SU-DHL-6 (cell line): ENCODE measurements at regions not wholly inside any gene's neighbourhood (a gene's known extent, or its start where the extent isn't known, plus 50 kb on each side); places are given as distances from the start of the nearest gene placed in this dataset.
"Not testable (repeated sequence)": the region's sequence is repeated elsewhere in the genome, so short reads cannot be mapped to it uniquely, and the experiment has no call there.

Experiments
- H2AFZ ChIP-seq: fragments of 200-600 bp; sonication (generic); 2 replicates; pipeline ENCODE4 v1.6.1; 2014; ENCODE audit warnings: low read depth, mild to moderate bottlenecking, moderate library complexity, mixed read lengths, antibody characterized with exemption, low read length; ENCODE audit not compliant: severe bottlenecking
- H3F3A ChIP-seq: fragments of 200-600 bp; shearing (Covaris generic); 2 replicates; pipeline ENCODE4 v1.6.0; 2016; ENCODE audit warnings: antibody characterized with exemption, mild to moderate bottlenecking; ENCODE audit not compliant: insufficient read depth
- H3K27ac ChIP-seq: fragments of 200-600 bp; sonication (generic); 2 replicates; pipeline ENCODE4 v1.5.1; 2016; ENCODE audit warnings: low read depth, mild to moderate bottlenecking, low read length, moderate library complexity, mixed read lengths
- H3K27me3 ChIP-seq: fragments of 200-600 bp; sonication (generic), shearing (Covaris generic); 2 replicates; pipeline ENCODE4 v1.6.0; 2014; ENCODE audit warnings: mild to moderate bottlenecking, low read length
- H3K36me3 ChIP-seq: fragments of 200-600 bp; sonication (generic); 2 replicates; pipeline ENCODE4 v1.6.1; 2014; ENCODE audit warnings: mild to moderate bottlenecking, low read length, mixed read lengths
- H3K4me2 ChIP-seq: fragments of 300-600, 200-600 bp; shearing (Covaris generic), sonication (generic); 2 replicates; pipeline ENCODE4 v1.6.0; 2014; ENCODE audit warnings: low read length, low read depth, mild to moderate bottlenecking; ENCODE audit not compliant: poor library complexity, severe bottlenecking
- H3K4me3 ChIP-seq: fragments of 200-600 bp; sonication (generic); 2 replicates; pipeline ENCODE4 v1.5.1; 2014; ENCODE audit warnings: antibody characterized with exemption, low read length, mild to moderate bottlenecking, mixed read lengths; ENCODE audit not compliant: insufficient read depth, poor library complexity, severe bottlenecking
- H3K79me2 ChIP-seq: fragments of 200-600 bp; sonication (generic); 2 replicates; pipeline ENCODE4 v1.6.1; 2014; ENCODE audit warnings: mild to moderate bottlenecking, low read length, moderate library complexity; ENCODE audit not compliant: insufficient read depth
- H3K9ac ChIP-seq: fragments of 200-600 bp; sonication (generic); 2 replicates; pipeline ENCODE4 v1.7.0; 2014; ENCODE audit warnings: mild to moderate bottlenecking, low read length
- H3K9me2 ChIP-seq: fragments of 200-600 bp; sonication (generic); replicated peaks from 2 replicates; pipeline ENCODE4 v1.6.1; 2014; ENCODE audit warnings: low read length; ENCODE audit not compliant: insufficient read depth
- H3K9me3 ChIP-seq: fragments of 200-600 bp; sonication (generic); 2 replicates; pipeline ENCODE4 v1.6.1; 2014; ENCODE audit warnings: low read length, mixed read lengths; ENCODE audit not compliant: insufficient read depth
- H4K20me1 ChIP-seq: fragments of 200-600 bp; sonication (generic); 2 replicates; pipeline ENCODE4 v1.6.1; 2014; ENCODE audit warnings: low read depth, mild to moderate bottlenecking, antibody characterized with exemption, low read length, moderate library complexity, mixed read lengths
- EZH2phosphoT487 ChIP-seq: fragments of 200-600 bp; sonication (generic), shearing (Covaris generic); conservative IDR thresholded peaks from 2 replicates; pipeline ENCODE4 v1.6.1; 2018; ENCODE audit warnings: mild to moderate bottlenecking, antibody characterized with exemption, low read length, moderate library complexity, mixed read lengths
- TF ChIP-seq, protein P1 (sequence below): fragments of 200-600 bp; sonication (generic); IDR thresholded peaks from one replicate; pipeline ENCODE4 v1.5.1; 2017; ENCODE audit warnings: antibody characterized with exemption, mild to moderate bottlenecking, low read length, moderate library complexity; ENCODE audit not compliant: insufficient read depth, poor library complexity, severe bottlenecking

DNA sequence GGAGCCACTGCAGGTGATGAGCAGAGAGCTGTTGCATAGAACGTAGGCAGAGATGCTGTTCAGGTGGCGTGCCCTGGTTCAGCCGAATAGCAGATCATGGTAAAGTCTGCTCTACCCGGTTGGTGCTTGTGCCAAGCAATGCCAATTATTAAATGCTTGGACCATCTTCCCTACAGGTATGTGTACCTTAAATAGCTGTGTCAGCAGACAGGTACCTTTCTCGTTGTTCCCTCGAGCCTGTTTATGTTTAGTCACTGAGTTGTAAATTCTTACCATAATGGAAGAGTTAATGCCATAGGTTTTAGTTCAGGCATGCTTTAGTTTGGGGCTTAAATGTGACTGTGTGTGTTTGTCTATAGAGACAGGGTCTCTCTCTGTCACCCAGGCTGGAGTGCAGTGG lies 112.5 kb upstream of the CPM start:
- Histone ChIP-seq H3K36me3 (no peaks in the 10 kb centered on the region), H3K4me3 (no peak overlapping the region), H3K4me2 (no peak overlapping the region), H3F3A (no peaks in the 10 kb centered on the region), H3K27ac (no peak overlapping the region), H3K9me3 (no peaks in the 10 kb centered on the region), H2AFZ (no peak overlapping the region), H3K27me3 (no peaks in the 10 kb centered on the region), H3K9me2 (no peaks in the 10 kb centered on the region), H4K20me1 (no peaks in the 10 kb centered on the region), H3K79me2 (no peaks in the 10 kb centered on the region), H3K9ac (no peak overlapping the region)
- TF ChIP-seq, protein P1, sequence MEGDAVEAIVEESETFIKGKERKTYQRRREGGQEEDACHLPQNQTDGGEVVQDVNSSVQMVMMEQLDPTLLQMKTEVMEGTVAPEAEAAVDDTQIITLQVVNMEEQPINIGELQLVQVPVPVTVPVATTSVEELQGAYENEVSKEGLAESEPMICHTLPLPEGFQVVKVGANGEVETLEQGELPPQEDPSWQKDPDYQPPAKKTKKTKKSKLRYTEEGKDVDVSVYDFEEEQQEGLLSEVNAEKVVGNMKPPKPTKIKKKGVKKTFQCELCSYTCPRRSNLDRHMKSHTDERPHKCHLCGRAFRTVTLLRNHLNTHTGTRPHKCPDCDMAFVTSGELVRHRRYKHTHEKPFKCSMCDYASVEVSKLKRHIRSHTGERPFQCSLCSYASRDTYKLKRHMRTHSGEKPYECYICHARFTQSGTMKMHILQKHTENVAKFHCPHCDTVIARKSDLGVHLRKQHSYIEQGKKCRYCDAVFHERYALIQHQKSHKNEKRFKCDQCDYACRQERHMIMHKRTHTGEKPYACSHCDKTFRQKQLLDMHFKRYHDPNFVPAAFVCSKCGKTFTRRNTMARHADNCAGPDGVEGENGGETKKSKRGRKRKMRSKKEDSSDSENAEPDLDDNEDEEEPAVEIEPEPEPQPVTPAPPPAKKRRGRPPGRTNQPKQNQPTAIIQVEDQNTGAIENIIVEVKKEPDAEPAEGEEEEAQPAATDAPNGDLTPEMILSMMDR, result no peak
- TF ChIP-seq EZH2phosphoT487, result no peak

DNA sequence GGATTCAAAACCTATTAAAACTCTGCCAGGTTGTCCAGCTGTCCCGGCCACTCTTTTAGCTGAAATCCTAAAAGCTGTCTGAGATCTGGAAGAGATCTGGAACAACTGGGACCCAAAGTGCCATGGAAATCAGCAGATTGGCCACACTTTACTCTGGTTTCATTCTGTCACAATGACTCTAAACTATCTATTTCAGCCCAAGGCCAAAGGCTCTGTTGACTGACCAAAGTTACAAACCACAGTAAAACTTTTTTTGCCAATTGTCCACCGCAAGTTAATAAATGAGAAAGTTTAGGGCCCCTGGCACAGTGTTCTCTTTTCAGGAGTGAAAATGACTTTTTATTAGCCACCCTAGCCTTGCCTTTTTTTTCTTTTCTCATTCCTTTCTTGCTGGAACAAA lies 113.4 kb upstream of the CPM start:
- Histone ChIP-seq H4K20me1 (no peaks in the 10 kb centered on the region), H3K36me3 (no peaks in the 10 kb centered on the region), H3K4me3 (no peak overlapping the region), H3K27me3 (no peaks in the 10 kb centered on the region), H3K9ac (no peak overlapping the region), H3F3A (no peaks in the 10 kb centered on the region), H3K9me3 (no peaks in the 10 kb centered on the region), H3K27ac (no peak overlapping the region), H2AFZ (no peak overlapping the region), H3K9me2 (no peaks in the 10 kb centered on the region), H3K79me2 (no peaks in the 10 kb centered on the region), H3K4me2 (no peak overlapping the region)
- no peak for TF ChIP-seq EZH2phosphoT487
- TF ChIP-seq, protein P1, result no peak

DNA sequence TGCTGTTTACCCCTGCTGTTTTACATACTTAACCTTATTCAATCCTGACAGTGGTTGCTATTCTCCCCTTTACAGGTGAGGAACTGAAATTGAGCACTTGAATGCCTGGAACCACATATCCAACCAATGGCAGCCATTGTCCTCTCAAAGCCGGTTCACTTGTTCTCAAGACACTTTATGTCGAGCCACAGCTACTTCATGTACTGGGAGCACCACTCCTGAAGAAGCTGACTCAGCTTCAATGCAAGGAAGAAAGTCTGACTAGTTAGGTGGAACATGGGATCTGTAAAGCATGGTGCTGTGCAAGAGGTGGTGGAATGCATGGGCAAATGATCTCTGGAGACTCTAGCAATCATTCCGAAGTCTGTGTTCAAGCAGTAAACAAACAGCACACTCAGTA lies 113.9 kb upstream of the CPM start:
- H3K4me3 ChIP-seq, result no peak overlapping the region
- H3F3A ChIP-seq, result no peaks in the 10 kb centered on the region
- H3K79me2 ChIP-seq, result no peaks in the 10 kb centered on the region
- H3K4me2 ChIP-seq, result no peak overlapping the region
- H3K27me3 ChIP-seq, result no peaks in the 10 kb centered on the region
- no peaks in the 10 kb centered on the region for H3K9me2 ChIP-seq
- no peak overlapping the region for H2AFZ ChIP-seq
- H3K9me3 ChIP-seq, result no peaks in the 10 kb centered on the region
- H3K27ac ChIP-seq, result no peak overlapping the region
- H3K36me3 ChIP-seq, result no peaks in the 10 kb centered on the region
- H3K9ac ChIP-seq, result no peak overlapping the region
- no peaks in the 10 kb centered on the region for H4K20me1 ChIP-seq
- TF ChIP-seq, protein P1, result no peak

DNA sequence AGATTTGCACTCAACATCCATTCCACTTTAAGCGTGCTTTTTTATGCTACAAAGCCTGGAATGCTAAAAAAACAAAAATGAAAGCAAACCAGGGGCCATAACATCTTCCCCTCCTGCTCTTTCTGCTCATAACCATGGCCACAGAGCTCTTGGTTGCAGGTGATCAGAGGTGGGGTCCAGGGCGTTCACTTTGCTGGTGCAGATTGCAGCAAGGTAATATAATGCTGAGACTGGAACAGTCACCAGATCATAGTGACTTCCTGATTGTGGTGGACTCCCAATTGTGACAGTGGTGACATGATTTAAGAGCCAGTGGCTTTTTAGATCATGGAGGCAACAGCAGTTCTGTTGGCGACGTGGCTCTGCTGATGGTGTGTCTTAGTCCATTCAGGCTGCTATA lies 115.0 kb upstream of the CPM start:
- Histone ChIP-seq H4K20me1 (no peaks in the 10 kb centered on the region), H3K9me3 (no peaks in the 10 kb centered on the region), H3K9me2 (no peaks in the 10 kb centered on the region), H3K36me3 (no peaks in the 10 kb centered on the region), H3K4me3 (no peak overlapping the region), H3F3A (no peaks in the 10 kb centered on the region), H3K27me3 (no peaks in the 10 kb centered on the region), H3K27ac (no peak overlapping the region), H3K4me2 (no peak overlapping the region), H3K9ac (no peak overlapping the region), H2AFZ (no peak overlapping the region), H3K79me2 (no peaks in the 10 kb centered on the region)
- TF ChIP-seq, protein P1, result no peak
- TF ChIP-seq EZH2phosphoT487, result no peak

DNA sequence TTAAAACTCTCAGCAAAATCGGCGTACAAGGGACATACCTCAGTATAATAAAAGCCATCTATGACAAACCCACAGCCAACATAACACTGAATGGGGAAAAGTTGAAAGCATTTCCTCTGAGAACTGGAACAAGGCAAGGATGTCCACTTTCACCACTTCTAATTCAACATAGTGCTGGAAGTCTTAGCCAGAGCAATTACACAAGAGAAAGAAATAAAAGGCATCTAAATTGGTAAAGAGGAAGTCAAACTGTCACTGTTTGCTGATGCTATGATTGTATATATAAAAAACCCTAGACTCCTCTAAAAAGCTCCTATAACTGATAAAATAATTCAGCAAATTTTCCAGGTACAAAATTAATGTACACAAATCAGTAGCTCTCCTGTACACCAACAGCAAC lies 116.9 kb upstream of the CPM start:
- not testable (repeated sequence) for H3K79me2 ChIP-seq, H3K9me3 ChIP-seq, H3K27ac ChIP-seq, H3K9me2 ChIP-seq, H3K4me3 ChIP-seq, H3K9ac ChIP-seq, H3K27me3 ChIP-seq, H4K20me1 ChIP-seq, H3F3A ChIP-seq, H3K4me2 ChIP-seq, H2AFZ ChIP-seq, H3K36me3 ChIP-seq
